Mesothelial cell of epicardium (in vitro differentiated cells): ENCODE measurements at regions not wholly inside any gene's neighbourhood (a gene's known extent, or its start where the extent isn't known, plus 50 kb on each side); places are given as distances from the start of the nearest gene placed in this dataset.

Experiments
- DNase-seq, 2 experiments: peaks; one replicate each; pipeline ENCODE4 v3.0.0; 2021; ENCODE audit warnings: low spot score in 2 of 2; ENCODE audit not compliant: unreplicated experiment in 2 of 2
- H3K27ac Mint-ChIP-seq: 2 replicates; pipeline ENCODE4 v1.8.0; 2021; ENCODE audit warnings: mixed read lengths
- H3K27me3 Mint-ChIP-seq: 2 replicates; pipeline ENCODE4 v1.8.0; 2021; ENCODE audit warnings: low read depth, mixed read lengths
- H3K36me3 Mint-ChIP-seq: 2 replicates; pipeline ENCODE4 v1.8.0; 2021; ENCODE audit warnings: mixed read lengths
- H3K4me1 Mint-ChIP-seq: 2 replicates; pipeline ENCODE4 v1.8.0; 2021; ENCODE audit warnings: mixed read lengths
- H3K4me3 Mint-ChIP-seq: 2 replicates; pipeline ENCODE4 v1.8.0; 2021; ENCODE audit warnings: mild to moderate bottlenecking, moderate library complexity, mixed read lengths
- H3K9me3 Mint-ChIP-seq: 2 replicates; pipeline ENCODE4 v1.8.0; 2021; ENCODE audit warnings: mixed read lengths
- TF ChIP-seq, protein P1 (sequence below): fragments of 200-600 bp; sonication (generic); IDR thresholded peaks from one replicate; pipeline ENCODE4 v1.5.0; 2021; ENCODE audit warnings: antibody characterized with exemption; ENCODE audit not compliant: unreplicated experiment

DNA sequence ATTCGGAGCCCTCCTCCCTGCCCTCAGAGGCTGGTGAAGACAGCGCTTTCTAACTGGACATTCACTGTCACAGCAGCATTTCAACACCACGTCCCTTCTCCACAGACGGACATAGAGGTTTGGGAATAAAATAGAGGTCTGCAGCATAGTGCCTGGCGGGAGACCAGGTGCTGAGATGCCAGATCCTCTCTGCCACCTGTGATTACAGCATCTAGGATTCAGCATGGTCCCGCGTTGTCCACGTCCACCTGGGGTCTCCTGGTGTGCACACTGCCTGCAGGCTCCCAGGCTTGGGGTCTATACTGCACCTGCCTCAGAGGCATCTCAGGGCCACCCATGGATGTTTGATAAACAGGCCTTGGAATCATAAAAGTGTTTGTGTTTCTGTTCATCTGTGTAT is 175.5 kb downstream of the TMEM18 start:
- no peaks in the 10 kb centered on the region for H3K4me1 Mint-ChIP-seq
- peaks cover 35% of the 10 kb centered on the region for H3K27me3 Mint-ChIP-seq
- no peak for DNase-seq
- H3K36me3 Mint-ChIP-seq, result no peaks in the 10 kb centered on the region
- H3K4me3 Mint-ChIP-seq, result no peak overlapping the region
- no peak overlapping the region for H3K27ac Mint-ChIP-seq
- no peaks in the 10 kb centered on the region for H3K9me3 Mint-ChIP-seq
- TF ChIP-seq, protein P1, sequence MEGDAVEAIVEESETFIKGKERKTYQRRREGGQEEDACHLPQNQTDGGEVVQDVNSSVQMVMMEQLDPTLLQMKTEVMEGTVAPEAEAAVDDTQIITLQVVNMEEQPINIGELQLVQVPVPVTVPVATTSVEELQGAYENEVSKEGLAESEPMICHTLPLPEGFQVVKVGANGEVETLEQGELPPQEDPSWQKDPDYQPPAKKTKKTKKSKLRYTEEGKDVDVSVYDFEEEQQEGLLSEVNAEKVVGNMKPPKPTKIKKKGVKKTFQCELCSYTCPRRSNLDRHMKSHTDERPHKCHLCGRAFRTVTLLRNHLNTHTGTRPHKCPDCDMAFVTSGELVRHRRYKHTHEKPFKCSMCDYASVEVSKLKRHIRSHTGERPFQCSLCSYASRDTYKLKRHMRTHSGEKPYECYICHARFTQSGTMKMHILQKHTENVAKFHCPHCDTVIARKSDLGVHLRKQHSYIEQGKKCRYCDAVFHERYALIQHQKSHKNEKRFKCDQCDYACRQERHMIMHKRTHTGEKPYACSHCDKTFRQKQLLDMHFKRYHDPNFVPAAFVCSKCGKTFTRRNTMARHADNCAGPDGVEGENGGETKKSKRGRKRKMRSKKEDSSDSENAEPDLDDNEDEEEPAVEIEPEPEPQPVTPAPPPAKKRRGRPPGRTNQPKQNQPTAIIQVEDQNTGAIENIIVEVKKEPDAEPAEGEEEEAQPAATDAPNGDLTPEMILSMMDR, result no peak

DNA sequence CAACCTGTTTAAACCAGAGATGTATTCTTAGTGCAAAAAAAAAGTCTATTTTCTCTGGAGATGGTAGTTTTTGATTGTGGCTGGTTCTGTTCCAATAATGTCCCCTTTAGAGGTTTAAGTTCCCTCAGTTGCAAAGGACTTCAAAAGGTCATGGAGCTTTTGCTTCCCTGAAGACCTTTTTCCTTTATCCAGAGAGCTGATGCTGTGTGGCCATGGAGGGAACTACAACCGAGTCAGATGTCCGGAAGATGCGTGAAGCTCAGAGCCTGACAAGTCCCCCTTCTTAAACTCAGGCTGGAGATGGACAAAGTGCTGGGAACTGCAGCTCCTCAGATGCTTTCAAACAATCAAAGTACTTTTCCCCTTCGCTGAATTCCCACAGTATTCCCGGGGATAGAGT is 176.1 kb downstream of the TMEM18 start:
- Mint-ChIP-seq H3K36me3 (no peaks in the 10 kb centered on the region), H3K9me3 (no peaks in the 10 kb centered on the region), H3K4me3 (no peak overlapping the region), H3K27me3 (peaks cover 35% of the 10 kb centered on the region), H3K4me1 (no peaks in the 10 kb centered on the region), H3K27ac (no peak overlapping the region)
- TF ChIP-seq, protein P1, result no peak
- DNase-seq, result no peak

DNA sequence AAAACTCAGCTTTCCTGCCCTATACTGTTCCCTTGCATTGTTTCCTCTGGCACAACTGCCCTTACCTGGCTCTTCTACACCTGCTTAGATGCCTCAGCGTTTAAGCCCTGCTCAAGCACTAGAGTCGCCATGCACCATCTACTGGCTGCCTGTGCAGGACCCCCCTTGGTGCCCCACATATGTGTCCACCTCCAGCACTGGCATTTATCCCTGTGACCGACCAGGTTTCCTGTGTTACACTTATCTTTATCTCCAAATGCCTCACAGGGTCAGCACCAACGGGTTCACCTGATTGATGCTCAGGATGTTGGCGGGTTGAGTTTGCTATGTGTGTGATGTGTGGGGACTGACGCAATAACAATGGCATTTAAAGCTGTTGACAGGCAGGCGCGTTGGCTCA is 177.5 kb downstream of the TMEM18 start:
- H3K36me3 Mint-ChIP-seq, result no peaks in the 10 kb centered on the region
- H3K27me3 Mint-ChIP-seq, result peaks cover 30% of the 10 kb centered on the region
- H3K4me1 Mint-ChIP-seq, result no peaks in the 10 kb centered on the region
- H3K4me3 Mint-ChIP-seq, result no peak overlapping the region
- H3K27ac Mint-ChIP-seq, result no peak overlapping the region
- DNase-seq, result no peak
- TF ChIP-seq, protein P1, result no peak
- H3K9me3 Mint-ChIP-seq, result no peaks in the 10 kb centered on the region

DNA sequence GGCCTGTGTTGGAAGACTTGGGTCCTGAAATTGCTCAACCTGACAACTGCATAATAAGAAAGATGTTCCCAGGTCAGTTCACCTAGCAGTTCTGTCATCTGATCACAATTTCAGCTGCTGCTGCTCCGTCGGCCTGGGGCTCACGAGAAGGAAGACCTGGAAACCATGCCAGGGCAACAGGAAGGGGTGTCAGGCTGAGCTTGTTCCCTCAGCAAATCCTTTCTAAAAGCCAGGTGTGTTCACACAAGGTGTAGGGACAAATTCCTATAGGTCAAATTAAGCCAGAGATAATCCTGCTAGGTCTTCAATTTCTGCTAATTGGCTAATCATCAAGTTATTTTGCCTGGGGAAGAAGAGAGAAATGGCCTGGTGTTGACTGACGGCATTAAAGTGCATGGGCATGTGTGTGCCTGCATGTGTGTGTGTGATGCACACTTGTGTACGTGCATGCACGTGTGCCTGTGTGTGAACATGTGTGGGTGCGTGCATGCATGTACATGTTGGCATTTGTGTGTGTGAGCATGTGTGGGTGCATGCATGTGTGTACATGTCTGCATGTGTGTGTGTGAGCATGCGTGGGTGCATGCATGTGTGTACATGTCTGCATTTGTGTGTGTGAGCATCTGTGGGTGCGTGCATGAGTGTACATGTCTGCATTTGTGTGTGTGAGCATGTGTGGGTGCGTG is 178.6 kb downstream of the TMEM18 start:
- Mint-ChIP-seq H3K36me3 (no peaks in the 10 kb centered on the region), H3K4me3 (no peak overlapping the region), H3K27me3 (peaks cover 21% of the 10 kb centered on the region), H3K27ac (no peak overlapping the region), H3K4me1 (no peaks in the 10 kb centered on the region), H3K9me3 (no peaks in the 10 kb centered on the region)
- TF ChIP-seq, protein P1, result no peak
- DNase-seq, result no peak

DNA sequence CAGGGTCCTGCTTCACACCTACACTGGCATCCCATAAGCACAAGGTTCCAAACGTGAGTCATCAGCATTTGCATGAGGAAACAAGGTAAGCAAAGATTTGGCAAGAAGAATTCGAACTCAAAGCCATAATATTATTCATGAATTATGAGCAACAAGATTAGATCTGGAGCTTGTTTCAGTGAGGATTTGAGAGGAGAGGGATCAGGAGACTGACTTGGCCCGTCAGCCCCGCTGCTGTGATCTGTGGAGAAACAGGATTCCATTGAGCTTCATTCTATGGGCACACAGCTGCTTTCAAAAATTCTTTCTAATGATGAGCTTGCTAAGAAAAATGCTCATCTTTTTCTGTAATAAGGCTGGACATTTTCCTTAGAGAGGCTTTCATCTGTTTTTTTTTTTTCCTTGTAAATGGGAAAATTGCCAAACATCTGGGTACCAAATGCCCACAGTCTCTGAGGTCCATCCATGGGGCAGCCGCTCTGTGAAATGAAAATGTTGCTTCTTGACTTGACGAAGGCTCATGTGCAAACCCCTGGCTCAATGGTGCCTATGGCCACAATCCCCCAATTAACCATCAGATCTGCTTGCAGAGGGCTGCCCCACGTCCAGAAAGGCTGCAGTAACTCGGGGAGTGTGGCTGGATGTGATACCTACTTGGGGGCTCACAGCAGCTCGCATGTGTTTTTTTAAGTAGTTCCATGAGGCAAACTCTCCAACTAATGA is 179.3 kb downstream of the TMEM18 start:
- Mint-ChIP-seq H3K4me1 (no peaks in the 10 kb centered on the region), H3K27me3 (peaks cover 20% of the 10 kb centered on the region), H3K27ac (no peak overlapping the region), H3K4me3 (no peak overlapping the region), H3K36me3 (no peaks in the 10 kb centered on the region), H3K9me3 (no peaks in the 10 kb centered on the region)
- TF ChIP-seq, protein P1, result no peak
- no peak for DNase-seq
